Left lung (tissue), 4 donors: ENCODE measurements at regions not wholly inside any gene's neighbourhood (a gene's known extent, or its start where the extent isn't known, plus 50 kb on each side); places are given as distances from the start of the nearest gene placed in this dataset.

ENCODE experiments used
- ATAC-seq: fragments of 200-7000 bp; cut with Tn5 transposase; one replicate; pipeline ENCODE4 v1.9.1; 2020; ENCODE audit warnings: moderate library complexity
- DNase-seq, 4 donors: peaks; one replicate each; pipeline ENCODE4 v3.0.0-alpha.2; 2013 to 2020
- H3K27ac ChIP-seq, 2 donors: fragments of 200-600 bp; sonication (generic) in 1 of 2; one replicate each; pipeline versions ENCODE4 v1.5.0 to v1.8.0; 2020 to 2021
- H3K27me3 ChIP-seq, 2 donors: fragments of 200-600 bp; sonication (generic) in 1 of 2; one replicate each; pipeline versions ENCODE4 v1.5.0 to v1.8.0; 2020 to 2021
- H3K36me3 ChIP-seq, 2 donors: fragments of 200-600 bp; sonication (generic) in 1 of 2; one replicate each; pipeline versions ENCODE4 v1.5.0 to v1.8.0; 2020 to 2021
- H3K4me1 ChIP-seq, 2 donors: fragments of 200-600 bp; one replicate each; pipeline ENCODE4 v1.8.0; 2021
- H3K4me3 ChIP-seq, 2 donors: fragments of 200-600 bp; sonication (generic) in 1 of 2; one replicate each; pipeline versions ENCODE4 v1.5.0 to v1.8.0; 2020 to 2021; ENCODE audit warnings: mild to moderate bottlenecking in 1 of 2
- H3K9me3 ChIP-seq, 2 donors: fragments of 200-600 bp; sonication (generic) in 1 of 2; one replicate each; pipeline versions ENCODE4 v1.5.0 to v1.8.0; 2020 to 2021
- CTCF ChIP-seq, 2 donors: fragments of 200-600 bp; sonication (generic) in 1 of 2; IDR thresholded peaks; one replicate each; pipeline versions ENCODE4 v1.5.0 to v1.8.0; 2021; ENCODE audit warnings: antibody characterized with exemption in 2 of 2
- intact Hi-C, 2 donors: fragments of 100-400 bp; cut with DNase I; formaldehyde crosslinking; loops; one replicate each; pipeline versions ENCODE4 v1.11.2 to v1.14.2; 2022
- donor health status: DM: no; HTN: yes; CAD: no.
- donor health status: DM: no; HTN: no; CAD: no.

GRCh38 chr6:12569646-12570045, 146.9 kb upstream of the PHACTR1 start:
- DNase-seq (no peak), ATAC-seq (no peak)
- Histone ChIP-seq H3K36me3 (no peaks in the 10 kb centered on the region), H3K9me3 (no peaks in the 10 kb centered on the region), H3K27ac (no peak overlapping the region), H3K27me3 (no peaks in the 10 kb centered on the region), H3K4me1 (peaks cover 0 to 8% of the 10 kb centered on the region in 2 donors), H3K4me3 (no peak overlapping the region)
- TF ChIP-seq CTCF (IDR thresholded peaks at IDR 0.05) = no peak
- intact Hi-C loops = no loop called here

DNA sequence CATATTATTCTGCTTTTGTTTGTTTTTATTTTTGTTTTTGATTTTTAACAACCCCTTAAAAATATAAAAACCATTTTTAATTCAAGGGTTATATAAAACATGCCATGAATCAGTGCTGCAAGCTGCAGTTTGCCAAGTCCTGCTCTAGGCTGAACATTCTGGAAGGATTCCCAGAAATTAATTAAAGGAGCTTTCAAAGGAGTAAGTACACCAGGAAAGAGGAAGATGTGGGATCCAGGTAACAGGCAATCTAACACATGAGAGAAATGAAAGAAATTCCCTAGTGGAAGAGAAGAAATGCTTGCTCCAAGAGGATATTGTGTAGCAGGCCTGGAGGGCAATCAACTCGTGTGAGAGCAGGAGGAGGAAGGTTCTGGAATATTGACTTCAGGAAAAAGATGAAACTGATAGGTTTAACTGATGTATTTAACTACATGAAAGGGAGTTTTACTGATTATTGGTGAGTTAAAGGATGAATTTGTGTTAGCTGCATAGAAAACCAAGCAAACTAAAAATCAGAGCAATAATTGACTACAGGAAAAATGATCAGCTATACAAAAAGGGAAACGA, 146.0 kb upstream of the PHACTR1 start:
- no peak for TF ChIP-seq CTCF (IDR thresholded peaks at IDR 0.05)
- intact Hi-C loops = no loop called here
- H3K4me3 ChIP-seq = no peak overlapping the region
- H3K36me3 ChIP-seq = no peaks in the 10 kb centered on the region
- no peaks in the 10 kb centered on the region for H3K27me3 ChIP-seq
- H3K4me1 ChIP-seq = peaks cover 0 to 8% of the 10 kb centered on the region in 2 donors
- H3K9me3 ChIP-seq = no peaks in the 10 kb centered on the region
- ATAC-seq (peak; percentile 85), DNase-seq (no peak)
- no peak overlapping the region for H3K27ac ChIP-seq

DNA sequence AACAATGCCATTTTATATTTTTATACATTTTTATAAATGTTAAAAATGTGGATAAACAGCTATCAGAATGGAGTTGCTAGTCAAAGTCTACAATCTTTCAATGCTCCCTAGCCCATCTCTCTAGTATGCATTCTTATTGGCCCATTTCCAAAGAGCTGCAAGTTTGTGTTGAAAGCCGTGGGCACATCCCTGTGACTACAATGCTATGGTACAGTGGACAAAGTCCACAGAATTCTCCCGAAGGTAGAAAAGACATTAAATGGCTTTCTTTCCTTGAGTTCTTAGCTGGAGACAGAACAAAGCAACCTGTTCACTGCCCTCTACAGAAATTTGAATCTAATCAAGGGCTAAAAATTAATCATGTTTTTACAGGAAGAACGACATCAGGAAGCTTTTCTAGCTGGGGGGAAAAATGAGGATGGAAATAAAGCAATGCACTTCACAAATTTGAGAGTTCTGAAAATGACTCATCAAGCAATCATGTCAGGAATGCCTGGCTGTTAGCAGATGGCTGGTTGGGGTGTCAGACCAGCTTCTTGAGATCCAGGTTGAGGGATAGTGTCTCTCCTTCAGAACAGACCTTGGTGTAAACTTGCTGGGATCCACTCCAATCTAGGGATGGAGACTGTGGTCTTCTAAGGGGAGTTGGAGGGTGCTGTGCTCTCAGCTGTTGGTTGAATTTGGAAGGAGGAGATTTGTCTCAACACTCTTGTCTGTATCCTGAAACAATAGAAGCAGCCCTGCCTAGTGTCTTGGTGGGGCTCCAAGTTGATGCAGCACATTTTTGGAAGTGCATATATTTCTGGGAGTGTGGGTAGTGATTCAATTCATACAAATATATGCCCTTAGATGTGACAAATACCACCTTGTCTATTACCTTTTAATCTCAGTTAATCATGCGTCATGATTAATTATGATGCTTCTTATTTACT, 143.4 kb upstream of the PHACTR1 start:
- H3K27me3 ChIP-seq = no peaks in the 10 kb centered on the region
- peak overlapping the region in 1 of 2 donors; percentile 21 for H3K27ac ChIP-seq
- H3K9me3 ChIP-seq = no peaks in the 10 kb centered on the region
- intact Hi-C loops = no loop called here
- peak; percentile 75 for ATAC-seq
- peaks cover 0 to 8% of the 10 kb centered on the region in 2 donors for H3K4me1 ChIP-seq
- H3K4me3 ChIP-seq = no peak overlapping the region
- no peak for DNase-seq
- no peak for TF ChIP-seq CTCF (IDR thresholded peaks at IDR 0.05)
- no peaks in the 10 kb centered on the region for H3K36me3 ChIP-seq

DNA sequence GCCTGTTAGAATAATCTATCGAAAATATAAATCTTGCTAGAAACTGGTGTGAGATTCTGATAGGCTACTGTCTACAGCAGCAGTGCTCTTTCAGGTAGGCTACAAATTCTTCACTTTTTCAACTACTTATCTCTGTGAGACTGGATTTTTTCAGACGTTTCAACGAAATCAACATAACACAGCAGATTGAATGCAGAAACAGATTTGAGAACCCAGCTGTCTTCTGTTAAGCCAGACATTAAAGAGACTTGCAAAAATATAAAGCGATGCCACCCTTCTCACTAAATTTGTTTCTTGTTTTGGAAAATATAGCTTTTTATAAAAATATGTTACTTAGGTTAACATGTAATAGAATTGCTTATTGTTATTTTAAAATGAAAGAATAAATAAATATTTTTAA, 140.6 kb upstream of the PHACTR1 start:
- Histone ChIP-seq H3K36me3 (no peaks in the 10 kb centered on the region), H3K4me3 (no peak overlapping the region), H3K9me3 (no peaks in the 10 kb centered on the region), H3K27me3 (no peaks in the 10 kb centered on the region), H3K4me1 (peaks cover 0 to under 1% of the 10 kb centered on the region in 2 donors), H3K27ac (no peak overlapping the region)
- ATAC-seq (no peak), DNase-seq (no peak)
- intact Hi-C loops = no loop called here
- no peak for TF ChIP-seq CTCF (IDR thresholded peaks at IDR 0.05)

GRCh38 chr6:12576389-12576788, 140.2 kb upstream of the PHACTR1 start:
- Histone ChIP-seq H3K27me3 (no peaks in the 10 kb centered on the region), H3K27ac (no peak overlapping the region), H3K36me3 (no peaks in the 10 kb centered on the region), H3K4me3 (no peak overlapping the region), H3K4me1 (no peaks in the 10 kb centered on the region), H3K9me3 (no peaks in the 10 kb centered on the region)
- DNase-seq = peak in 1 of 4 donors; percentile 12
- no peak for TF ChIP-seq CTCF (IDR thresholded peaks at IDR 0.05)
- intact Hi-C loops = no loop called here
- ATAC-seq = no peak
